ENCODE measurements at regions not wholly inside any gene's neighbourhood (a gene's known extent, or its start where the extent isn't known, plus 50 kb on each side); places are given as distances from the start of the nearest gene placed in this dataset.

DNA sequence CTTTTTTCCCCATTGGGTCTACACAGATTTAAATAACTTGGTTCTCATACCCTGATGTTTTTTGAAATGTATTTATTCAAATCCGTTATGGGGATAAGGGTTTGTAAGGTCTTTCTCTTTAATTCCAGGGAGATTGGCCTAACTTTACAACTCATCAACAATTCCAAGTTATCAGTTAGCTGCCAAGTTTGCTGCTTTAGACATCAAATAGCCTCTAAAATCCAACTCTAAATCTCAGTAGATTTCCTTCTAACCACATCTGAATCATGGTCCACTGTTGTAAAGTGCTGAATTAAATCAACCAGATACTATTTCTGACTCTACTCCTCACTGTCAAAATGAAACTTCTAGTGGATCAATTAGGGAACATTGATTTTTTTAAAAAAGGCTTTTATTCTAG, 364.1 kb upstream of the E2F7 start:
- H3K9me3 ChIP-seq (ENCODE audit: insufficient read depth, low read depth, low read length): no peaks in the 10 kb centered on the region
- H4K20me1 ChIP-seq (ENCODE audit: insufficient read depth, low read length, poor library complexity, severe bottlenecking): no peaks in the 10 kb centered on the region
- H3K4me2 ChIP-seq (ENCODE audit: low read depth, low read length, poor library complexity, severe bottlenecking): no peak overlapping the region
- TF ChIP-seq, protein P1, sequence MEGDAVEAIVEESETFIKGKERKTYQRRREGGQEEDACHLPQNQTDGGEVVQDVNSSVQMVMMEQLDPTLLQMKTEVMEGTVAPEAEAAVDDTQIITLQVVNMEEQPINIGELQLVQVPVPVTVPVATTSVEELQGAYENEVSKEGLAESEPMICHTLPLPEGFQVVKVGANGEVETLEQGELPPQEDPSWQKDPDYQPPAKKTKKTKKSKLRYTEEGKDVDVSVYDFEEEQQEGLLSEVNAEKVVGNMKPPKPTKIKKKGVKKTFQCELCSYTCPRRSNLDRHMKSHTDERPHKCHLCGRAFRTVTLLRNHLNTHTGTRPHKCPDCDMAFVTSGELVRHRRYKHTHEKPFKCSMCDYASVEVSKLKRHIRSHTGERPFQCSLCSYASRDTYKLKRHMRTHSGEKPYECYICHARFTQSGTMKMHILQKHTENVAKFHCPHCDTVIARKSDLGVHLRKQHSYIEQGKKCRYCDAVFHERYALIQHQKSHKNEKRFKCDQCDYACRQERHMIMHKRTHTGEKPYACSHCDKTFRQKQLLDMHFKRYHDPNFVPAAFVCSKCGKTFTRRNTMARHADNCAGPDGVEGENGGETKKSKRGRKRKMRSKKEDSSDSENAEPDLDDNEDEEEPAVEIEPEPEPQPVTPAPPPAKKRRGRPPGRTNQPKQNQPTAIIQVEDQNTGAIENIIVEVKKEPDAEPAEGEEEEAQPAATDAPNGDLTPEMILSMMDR (conservative IDR thresholded peaks at IDR 0.05; ENCODE audit: low read length): no peak
- TF ChIP-seq EZH2phosphoT487 (IDR thresholded peaks at IDR 0.05; ENCODE audit: borderline replicate concordance): no peak
- no peak overlapping the region for H3K9ac ChIP-seq (ENCODE audit: low read depth, low read length, poor library complexity, severe bottlenecking)
- H3K36me3 ChIP-seq (ENCODE audit: insufficient read depth, low read length): no peaks in the 10 kb centered on the region
- H3K79me2 ChIP-seq (ENCODE audit: insufficient read depth, low read length): no peaks in the 10 kb centered on the region
- H2AFZ ChIP-seq (ENCODE audit: low read length): no peak overlapping the region
- no peaks in the 10 kb centered on the region for H3K4me1 ChIP-seq (ENCODE audit: insufficient read depth, low read length, poor library complexity, severe bottlenecking)
- no peak overlapping the region for H3K4me3 ChIP-seq (ENCODE audit: low read length, poor library complexity, severe bottlenecking)
- H3K27me3 ChIP-seq (ENCODE audit: insufficient read depth, low read length, poor library complexity, severe bottlenecking): no peaks in the 10 kb centered on the region
- no peaks in the 10 kb centered on the region for H3F3A ChIP-seq (ENCODE audit: low read depth)
- no peaks in the 10 kb centered on the region for H3K9me2 ChIP-seq (replicated peaks; ENCODE audit: low read depth, low read length)

DNA sequence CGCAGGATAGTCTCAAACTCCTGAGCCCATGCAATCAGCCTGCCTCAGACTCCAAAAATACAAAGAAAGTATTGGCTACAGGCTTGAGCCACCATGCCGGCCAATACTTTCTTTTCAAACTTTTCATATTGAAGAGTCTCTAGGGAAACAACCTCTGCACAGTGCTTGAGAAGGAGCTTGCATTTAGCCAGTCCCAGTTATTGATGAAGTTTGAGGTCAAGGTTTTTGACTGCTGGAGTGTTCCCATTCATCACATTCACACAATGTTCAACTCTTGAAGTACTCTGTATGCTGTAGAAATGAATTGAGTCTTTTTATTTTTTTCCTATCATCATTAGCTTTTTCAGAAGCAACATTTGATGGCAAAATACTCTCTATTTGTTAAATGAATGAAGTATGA, 355.8 kb upstream of the E2F7 start:
- H3K4me1 ChIP-seq (ENCODE audit: insufficient read depth, low read length, poor library complexity, severe bottlenecking): no peaks in the 10 kb centered on the region
- H3K27me3 ChIP-seq (ENCODE audit: insufficient read depth, low read length, poor library complexity, severe bottlenecking): no peaks in the 10 kb centered on the region
- H3K9ac ChIP-seq (ENCODE audit: low read depth, low read length, poor library complexity, severe bottlenecking): no peak overlapping the region
- no peak overlapping the region for H3K4me2 ChIP-seq (ENCODE audit: low read depth, low read length, poor library complexity, severe bottlenecking)
- no peaks in the 10 kb centered on the region for H3K9me3 ChIP-seq (ENCODE audit: insufficient read depth, low read depth, low read length)
- no peaks in the 10 kb centered on the region for H4K20me1 ChIP-seq (ENCODE audit: insufficient read depth, low read length, poor library complexity, severe bottlenecking)
- no peak overlapping the region for H3K4me3 ChIP-seq (ENCODE audit: low read length, poor library complexity, severe bottlenecking)
- no peaks in the 10 kb centered on the region for H3F3A ChIP-seq (ENCODE audit: low read depth)
- H3K79me2 ChIP-seq (ENCODE audit: insufficient read depth, low read length): no peaks in the 10 kb centered on the region
- H3K36me3 ChIP-seq (ENCODE audit: insufficient read depth, low read length): no peaks in the 10 kb centered on the region
- no peaks in the 10 kb centered on the region for H3K9me2 ChIP-seq (replicated peaks; ENCODE audit: low read depth, low read length)
- no peak overlapping the region for H2AFZ ChIP-seq (ENCODE audit: low read length)
- TF ChIP-seq, protein P1 (conservative IDR thresholded peaks at IDR 0.05; ENCODE audit: low read length): no peak
- TF ChIP-seq EZH2phosphoT487 (IDR thresholded peaks at IDR 0.05; ENCODE audit: borderline replicate concordance): no peak

DNA sequence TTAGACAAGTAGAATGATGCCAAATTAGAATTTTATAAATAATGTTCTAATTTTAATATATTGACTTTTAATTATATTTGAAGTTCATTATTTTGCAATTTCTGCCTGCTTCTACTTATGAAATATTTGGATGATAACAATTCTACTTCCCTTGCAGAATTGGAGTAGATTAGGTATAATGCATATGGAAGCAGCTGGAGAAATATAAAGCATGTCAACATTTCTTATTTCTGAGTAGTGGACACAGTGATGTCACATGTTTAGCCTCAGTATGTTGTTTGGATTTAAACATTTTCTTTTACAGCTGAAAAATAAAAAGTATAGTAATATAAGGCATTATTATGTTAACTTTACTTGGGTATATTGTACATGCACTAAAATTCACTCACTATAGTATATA, 344.2 kb upstream of the E2F7 start:
- Histone ChIP-seq H3K79me2 (ENCODE audit: insufficient read depth, low read length) (no peaks in the 10 kb centered on the region), H3K4me1 (ENCODE audit: insufficient read depth, low read length, poor library complexity, severe bottlenecking) (no peaks in the 10 kb centered on the region), H3F3A (ENCODE audit: low read depth) (no peaks in the 10 kb centered on the region), H4K20me1 (ENCODE audit: insufficient read depth, low read length, poor library complexity, severe bottlenecking) (no peaks in the 10 kb centered on the region), H3K9me2 (replicated peaks; ENCODE audit: low read depth, low read length) (no peaks in the 10 kb centered on the region), H3K36me3 (ENCODE audit: insufficient read depth, low read length) (no peaks in the 10 kb centered on the region), H3K27me3 (ENCODE audit: insufficient read depth, low read length, poor library complexity, severe bottlenecking) (no peaks in the 10 kb centered on the region), H2AFZ (ENCODE audit: low read length) (no peak overlapping the region), H3K4me3 (ENCODE audit: low read length, poor library complexity, severe bottlenecking) (no peak overlapping the region), H3K9me3 (ENCODE audit: insufficient read depth, low read depth, low read length) (no peaks in the 10 kb centered on the region), H3K9ac (ENCODE audit: low read depth, low read length, poor library complexity, severe bottlenecking) (no peak overlapping the region), H3K4me2 (ENCODE audit: low read depth, low read length, poor library complexity, severe bottlenecking) (no peak overlapping the region)
- TF ChIP-seq EZH2phosphoT487 (IDR thresholded peaks at IDR 0.05; ENCODE audit: borderline replicate concordance): no peak
- TF ChIP-seq, protein P1 (conservative IDR thresholded peaks at IDR 0.05; ENCODE audit: low read length): no peak

Measured in Loucy (cell line).